HCT116 (cell line): ENCODE measurements at regions not wholly inside any gene's neighbourhood (a gene's known extent, or its start where the extent isn't known, plus 50 kb on each side); places are given as distances from the start of the nearest gene placed in this dataset.

Source experiments
- ATAC-seq: fragments of 200-7000 bp; cut with Tn5 transposase; 2 replicates; pipeline ENCODE4 v1.9.1; 2020; ENCODE audit warnings: mild to moderate bottlenecking, moderate library complexity
- BruUV-seq: library from RNA; stranded (reverse); fragments of 400-500 nt; replicated peaks from 2 replicates; lab custom pipeline; 2021; lab: Mats Ljungman, UMichigan
- CTCF ChIA-PET: fragments of 300-600 bp; sonication (Branson Sonifier 250); formaldehyde crosslinking; loops from one replicate; lab custom pipeline; 2021; ENCODE audit warnings: antibody characterized with exemption; lab: Charles Lee
- POLR2A ChIA-PET: fragments of 300-600, 350-600 bp; sonication (Branson Sonifier 250); formaldehyde crosslinking; loops from one replicate; lab custom pipeline; 2021; ENCODE audit warnings: antibody characterized with exemption; lab: Charles Lee
- RAD21 ChIA-PET, 2 experiments: fragments of 300-600 bp; sonication (Branson Sonifier 250); formaldehyde crosslinking; loops; one replicate each; lab custom pipeline; 2023; ENCODE audit warnings: low total read pairs in 2 of 2; ENCODE audit not compliant: uncharacterized antibody in 2 of 2, unreplicated experiment in 2 of 2, low non-redundant PET in 1 of 2; lab: Charles Lee
- DNase-seq: peaks from one replicate; pipeline ENCODE4 v3.0.0-alpha.2; 2010; ENCODE audit warnings: low read depth, low spot score
- H2AFZ ChIP-seq: fragments of 200-600 bp; shearing (Covaris generic), sonication (generic); 2 replicates; pipeline ENCODE4 v1.6.1; 2017; ENCODE audit warnings: low read depth, mixed run types, mixed read lengths, antibody characterized with exemption, low read length; ENCODE audit not compliant: poor library complexity, severe bottlenecking
- H3K27ac ChIP-seq: 2 replicates; pipeline ENCODE4 v1.5.1; 2012; ENCODE audit warnings: low read depth, low read length
- H3K27me3 ChIP-seq: fragments of 200-600 bp; sonication (generic); 2 replicates; pipeline ENCODE4 v1.6.1; 2016; ENCODE audit warnings: mixed run types, low read length, mixed read lengths; ENCODE audit not compliant: insufficient read depth
- H3K36me3 ChIP-seq, 2 experiments: fragments of 200-500 bp in 1 of 2; fragments of 200-600 bp in 1 of 2; sonication (Bioruptor generic) in 1 of 2; sonication (generic) in 1 of 2; 2 replicates each; pipeline versions ENCODE4 v1.5.1 to v1.6.1; 2014 to 2016; ENCODE audit warnings: low read length in 2 of 2, inconsistent platforms in 1 of 2, mixed read lengths in 1 of 2, mixed run types in 1 of 2; ENCODE audit not compliant: insufficient read depth in 2 of 2, control insufficient read depth in 1 of 2
- H3K4me1 ChIP-seq, 2 experiments: fragments of 200-600 bp in 1 of 2; sonication (generic) in 1 of 2; 2 replicates each; pipeline versions ENCODE4 v1.5.1 to v1.6.1; 2012 to 2017; ENCODE audit warnings: low read length in 2 of 2, inconsistent platforms in 1 of 2, mild to moderate bottlenecking in 1 of 2, mixed read lengths in 1 of 2, mixed run types in 1 of 2, moderate library complexity in 1 of 2; ENCODE audit not compliant: insufficient read depth in 2 of 2, control insufficient read depth in 1 of 2
- H3K4me2 ChIP-seq: fragments of 200-600 bp; sonication (generic); 2 replicates; pipeline ENCODE4 v1.6.1; 2017; ENCODE audit warnings: mixed run types, low read length, mixed read lengths
- H3K4me3 ChIP-seq, 2 experiments: fragments of 200-600 bp in 1 of 2; sonication (generic) in 1 of 2; replicated peaks in 1 of 2; 2 replicates each; pipeline ENCODE4 v1.5.1; 2011 to 2016; ENCODE audit warnings: low read length in 2 of 2, control low read depth in 1 of 2, low read depth in 1 of 2, mild to moderate bottlenecking in 1 of 2, mixed read lengths in 1 of 2, mixed run types in 1 of 2
- H3K79me2 ChIP-seq: fragments of 200-600 bp; sonication (generic); 2 replicates; pipeline ENCODE4 v1.6.1; 2017; ENCODE audit warnings: mild to moderate bottlenecking, mixed run types, low read length, moderate library complexity, mixed read lengths; ENCODE audit not compliant: insufficient read depth
- H3K9ac ChIP-seq: fragments of 200-600 bp; sonication (generic); 2 replicates; pipeline ENCODE4 v1.6.1; 2016; ENCODE audit warnings: low read length, mixed read lengths
- H3K9me2 ChIP-seq: fragments of 200-600 bp; sonication (generic), shearing (Covaris generic); 2 replicates; pipeline ENCODE4 v1.6.1; 2017; ENCODE audit warnings: mixed run types, mild to moderate bottlenecking, moderate library complexity; ENCODE audit not compliant: insufficient read depth
- H3K9me3 ChIP-seq, 2 experiments: fragments of 200-500 bp in 1 of 2; fragments of 200-600 bp in 1 of 2; sonication (Bioruptor generic) in 1 of 2; sonication (generic) in 1 of 2; 2 replicates each; pipeline ENCODE4 v1.6.1; 2014 to 2017; ENCODE audit warnings: low read length in 2 of 2, mixed read lengths in 2 of 2, inconsistent platforms in 1 of 2, low read depth in 1 of 2, mild to moderate bottlenecking in 1 of 2, mixed run types in 1 of 2, moderate library complexity in 1 of 2; ENCODE audit not compliant: control insufficient read depth in 1 of 2, insufficient read depth in 1 of 2
- H4K20me1 ChIP-seq: fragments of 200-600 bp; sonication (generic), shearing (Covaris generic); 2 replicates; pipeline ENCODE4 v1.6.1; 2017; ENCODE audit warnings: mixed run types, mild to moderate bottlenecking, moderate library complexity; ENCODE audit not compliant: insufficient read depth
- ATF3 ChIP-seq: IDR thresholded peaks from 2 replicates; pipeline ENCODE4 v1.6.1; 2012
- CEBPB ChIP-seq: IDR thresholded peaks from 2 replicates; pipeline ENCODE4 v1.6.1; 2012; ENCODE audit warnings: low read depth
- EGR1 ChIP-seq: IDR thresholded peaks from 2 replicates; pipeline ENCODE4 v1.6.1; 2012; ENCODE audit warnings: low read depth
- EZH2phosphoT487 ChIP-seq: fragments of 200-600 bp; IDR thresholded peaks from 2 replicates; pipeline ENCODE4 v1.6.1; 2018; ENCODE audit warnings: antibody characterized with exemption, borderline replicate concordance
- MAX ChIP-seq: IDR thresholded peaks from 2 replicates; pipeline ENCODE4 v1.6.1; 2012
- POLR2A ChIP-seq: IDR thresholded peaks from 2 replicates; pipeline ENCODE4 v1.7.0; 2011; ENCODE audit warnings: borderline replicate concordance; ENCODE audit not compliant: insufficient read depth, insufficient read length; ENCODE audit errors: extremely low read depth
- REST ChIP-seq: IDR thresholded peaks from 2 replicates; pipeline ENCODE4 v1.6.1; 2012; ENCODE audit warnings: low read depth
- SIN3A ChIP-seq: IDR thresholded peaks from 2 replicates; pipeline ENCODE4 v1.6.1; 2012; ENCODE audit warnings: low read depth
- SP1 ChIP-seq: IDR thresholded peaks from 2 replicates; pipeline ENCODE4 v1.6.1; 2012; ENCODE audit warnings: low read depth
- TCF7L2 ChIP-seq: IDR thresholded peaks from 2 replicates; pipeline ENCODE4 v1.7.0; 2011; ENCODE audit warnings: borderline replicate concordance, inconsistent platforms; ENCODE audit not compliant: insufficient read depth, insufficient read length; ENCODE audit errors: extremely low read depth
- YY1 ChIP-seq: IDR thresholded peaks from 2 replicates; pipeline ENCODE4 v1.6.1; 2011; ENCODE audit warnings: low read length, low read depth, moderate library complexity, mild to moderate bottlenecking; ENCODE audit not compliant: insufficient replicate concordance; ENCODE audit errors: extremely low read depth
- ZBTB33 ChIP-seq: IDR thresholded peaks from 2 replicates; pipeline ENCODE4 v1.6.1; 2011; ENCODE audit warnings: mild to moderate bottlenecking, low read length, moderate library complexity; ENCODE audit not compliant: insufficient replicate concordance; ENCODE audit errors: extremely low read depth
- ZNF274 ChIP-seq: fragments of 200-500 bp; sonication (Bioruptor generic); IDR thresholded peaks from 2 replicates; pipeline ENCODE4 v1.6.1; 2014; ENCODE audit warnings: mild to moderate bottlenecking, low read depth, low read length, inconsistent platforms
- intact Hi-C: fragments of 100-400 bp; cut with micrococcal nuclease; formaldehyde crosslinking; loops from 2 replicates; pipeline ENCODE4 v1.10.0; 2022

- Histone ChIP-seq H3K9me3 (peaks cover 14 to 27% of the 10 kb centered on the region in 2 experiments; a peak in 2 of 4 replicates), H3K79me2 (no peaks in the 10 kb centered on the region), H3K9me2 (no peaks in the 10 kb centered on the region), H3K4me3 (no peak overlapping the region), H2AFZ (no peak overlapping the region), H3K36me3 (no peaks in the 10 kb centered on the region), H4K20me1 (no peaks in the 10 kb centered on the region), H3K27ac (no peak overlapping the region), H3K4me2 (no peak overlapping the region), H3K9ac (no peak overlapping the region), H3K27me3 (no peaks in the 10 kb centered on the region), H3K4me1 (no peaks in the 10 kb centered on the region)
- no TSS peak for BruUV-seq
- DNase-seq = no peak
- CTCF ChIA-PET = no interaction called here
- ATAC-seq = no peak
- RAD21 ChIA-PET = no interaction called here
- TF ChIP-seq REST (no peak), SP1 (no peak), YY1 (no peak), MAX (no peak), CEBPB (no peak), ATF3 (no peak), EZH2phosphoT487 (no peak), ZNF274 (no peak), EGR1 (no peak), TCF7L2 (no peak), ZBTB33 (no peak), SIN3A (no peak), POLR2A (no peak)
- POLR2A ChIA-PET = no interaction called here
- intact Hi-C loops = no loop called here
These were observed 109.5 kb downstream of the TAF11L14 start for GRCh38 chr5:17743580-17744435.
